CD14-positive monocyte (primary cell): ENCODE measurements at regions not wholly inside any gene's neighbourhood (a gene's known extent, or its start where the extent isn't known, plus 50 kb on each side); places are given as distances from the start of the nearest gene placed in this dataset.

ENCODE experiments used
- DNase-seq, 3 donors: peaks; one replicate each; pipeline ENCODE4 v3.0.0-alpha.2; 2011 to 2022
- H2AFZ ChIP-seq: 2 replicates; pipeline ENCODE4 v1.6.0; 2012; ENCODE audit warnings: mild to moderate bottlenecking, low read depth, low read length, inconsistent platforms; ENCODE audit not compliant: insufficient read depth, poor library complexity, severe bottlenecking
- H3K27ac ChIP-seq, 2 donors: 1 replicate in 1 of 2; 2 replicates in 1 of 2; pipeline ENCODE4 v1.5.1; 2012 to 2013; ENCODE audit warnings: low read length in 2 of 2, control low read depth in 1 of 2, inconsistent platforms in 1 of 2, low read depth in 1 of 2, mild to moderate bottlenecking in 1 of 2
- H3K27me3 ChIP-seq, 2 donors: one replicate each; pipeline versions ENCODE4 v1.6.0 to v1.6.1; 2011 to 2013; ENCODE audit warnings: low read length in 2 of 2; ENCODE audit not compliant: control insufficient read depth in 2 of 2, insufficient read depth in 2 of 2
- H3K36me3 ChIP-seq, 2 donors: replicated peaks in 1 of 2; 1 replicate in 1 of 2; 2 replicates in 1 of 2; pipeline versions ENCODE4 v1.5.1 to v1.6.1; 2012 to 2013; ENCODE audit warnings: low read length in 2 of 2, control low read depth in 1 of 2, inconsistent platforms in 1 of 2, mild to moderate bottlenecking in 1 of 2; ENCODE audit not compliant: insufficient read depth in 2 of 2, control insufficient read depth in 1 of 2
- H3K4me1 ChIP-seq, 2 donors: 1 replicate in 1 of 2; 2 replicates in 1 of 2; pipeline versions ENCODE4 v1.5.1 to v1.6.1; 2012 to 2013; ENCODE audit warnings: low read length in 2 of 2, control low read depth in 1 of 2, inconsistent platforms in 1 of 2, mild to moderate bottlenecking in 1 of 2, moderate library complexity in 1 of 2; ENCODE audit not compliant: insufficient read depth in 2 of 2, control insufficient read depth in 1 of 2
- H3K4me2 ChIP-seq: replicated peaks from 2 replicates; pipeline ENCODE3; 2012; ENCODE audit warnings: low read length, moderate library complexity, mild to moderate bottlenecking; ENCODE audit not compliant: poor library complexity, severe bottlenecking; ENCODE audit errors: extremely low read depth
- H3K4me3 ChIP-seq, 3 experiments: fragments of 200-600 bp in 1 of 3; sonication (generic) in 1 of 3; replicated peaks in 1 of 3; 1 replicate in 2 of 3; 2 replicates in 1 of 3; pipeline ENCODE4 v1.5.1; 2011 to 2013; ENCODE audit warnings: low read length in 3 of 3, mild to moderate bottlenecking in 3 of 3, control low read depth in 2 of 3, low read depth in 2 of 3, inconsistent platforms in 1 of 3, moderate library complexity in 1 of 3
- H3K79me2 ChIP-seq: 2 replicates; pipeline ENCODE4 v1.6.0; 2012; ENCODE audit warnings: mild to moderate bottlenecking, control low read depth, inconsistent platforms, low read length, moderate library complexity; ENCODE audit not compliant: insufficient read depth
- H3K9ac ChIP-seq: 2 replicates; pipeline ENCODE4 v1.6.0; 2017; ENCODE audit warnings: low read length, mild to moderate bottlenecking; ENCODE audit not compliant: insufficient read depth, poor library complexity, severe bottlenecking
- H3K9me3 ChIP-seq, 2 donors: replicated peaks in 1 of 2; 1 replicate in 1 of 2; 2 replicates in 1 of 2; pipeline versions ENCODE4 v1.5.1 to v1.6.1; 2012 to 2013; ENCODE audit warnings: low read length in 2 of 2, control low read depth in 1 of 2; ENCODE audit not compliant: control insufficient read depth in 1 of 2, insufficient read depth in 1 of 2
- H4K20me1 ChIP-seq: 2 replicates; pipeline ENCODE4 v1.6.0; 2012; ENCODE audit warnings: mild to moderate bottlenecking, low read length, control low read depth, moderate library complexity; ENCODE audit not compliant: insufficient read depth
- H3K27ac Mint-ChIP-seq, 7 donors: one replicate each; pipeline ENCODE4 v1.8.0; 2020; ENCODE audit warnings: mild to moderate bottlenecking in 7 of 7, mixed read lengths in 7 of 7, moderate library complexity in 6 of 7, inconsistent platforms in 2 of 7
- H3K27me3 Mint-ChIP-seq, 3 donors: one replicate each; pipeline ENCODE4 v1.8.0; 2021 to 2022; ENCODE audit warnings: low read depth in 3 of 3, mild to moderate bottlenecking in 3 of 3, mixed read lengths in 3 of 3, moderate library complexity in 3 of 3, inconsistent platforms in 1 of 3
- H3K36me3 Mint-ChIP-seq, 2 donors: one replicate each; pipeline ENCODE4 v1.8.0; 2020; ENCODE audit warnings: mixed read lengths in 2 of 2, inconsistent platforms in 1 of 2, mild to moderate bottlenecking in 1 of 2
- H3K4me1 Mint-ChIP-seq: one replicate; pipeline ENCODE4 v1.8.0; 2020; ENCODE audit warnings: mild to moderate bottlenecking, mixed read lengths
- H3K4me3 Mint-ChIP-seq, 2 donors: one replicate each; pipeline ENCODE4 v1.8.0; 2020; ENCODE audit warnings: mild to moderate bottlenecking in 2 of 2, mixed read lengths in 2 of 2, moderate library complexity in 1 of 2
- H3K9me3 Mint-ChIP-seq, 7 donors: one replicate each; pipeline ENCODE4 v1.8.0; 2020 to 2022; ENCODE audit warnings: mixed read lengths in 7 of 7, mild to moderate bottlenecking in 6 of 7, moderate library complexity in 6 of 7, inconsistent platforms in 2 of 7
- WGBS: methylation state at CpG from one replicate; pipeline ENCODE4 v1.1.5; 2013; ENCODE audit warnings: missing lambda C conversion rate; ENCODE audit not compliant: insufficient coverage; 5-methylcytosine and 5-hydroxymethylcytosine counted together
- intact Hi-C, 2 donors: fragments of 100-400 bp; cut with micrococcal nuclease; formaldehyde crosslinking; loops; one replicate each; pipeline versions ENCODE4 v1.15.0 to v1.15.1; 2023
- TF ChIP-seq, protein P1 (sequence below): fragments of 200-600 bp; IDR thresholded peaks from one replicate; pipeline ENCODE4 v1.8.0; 2022; ENCODE audit warnings: antibody characterized with exemption, mild to moderate bottlenecking

DNA sequence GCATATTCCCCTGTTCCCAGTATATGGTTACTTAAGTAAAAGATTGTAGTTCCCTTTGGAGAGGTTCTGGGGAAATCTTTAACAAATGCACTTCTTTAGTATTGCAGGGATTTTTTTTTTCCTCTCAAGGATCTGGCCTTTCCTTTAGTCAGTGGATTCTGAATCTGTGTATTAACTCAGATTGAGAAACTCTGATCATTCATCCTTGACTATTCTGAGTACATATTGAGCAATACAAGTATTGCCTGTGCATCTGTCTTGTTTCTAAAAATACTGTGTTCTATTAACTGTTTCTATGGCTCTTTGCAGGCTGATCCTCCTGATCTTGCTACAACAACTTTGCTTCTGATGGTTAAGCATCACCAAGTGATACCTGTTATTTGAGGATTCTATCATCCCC is 67.8 kb upstream of the FGGY start:
- intact Hi-C loops: no loop called here
- peaks cover 32% of the 10 kb centered on the region for H3K4me1 Mint-ChIP-seq
- no peaks in the 10 kb centered on the region for H3K36me3 Mint-ChIP-seq
- DNase-seq: no peak
- Histone ChIP-seq H3K27ac (no peak overlapping the region), H3K36me3 (no peaks in the 10 kb centered on the region), H3K4me3 (no peak overlapping the region), H3K79me2 (no peaks in the 10 kb centered on the region), H3K9ac (no peak overlapping the region), H3K9me3 (no peaks in the 10 kb centered on the region), H3K4me1 (peaks cover 11 to 18% of the 10 kb centered on the region in 2 donors), H2AFZ (no peak overlapping the region), H3K4me2 (no peak overlapping the region), H4K20me1 (no peaks in the 10 kb centered on the region), H3K27me3 (no peaks in the 10 kb centered on the region)
- no peaks in the 10 kb centered on the region for H3K27me3 Mint-ChIP-seq
- TF ChIP-seq, protein P1, sequence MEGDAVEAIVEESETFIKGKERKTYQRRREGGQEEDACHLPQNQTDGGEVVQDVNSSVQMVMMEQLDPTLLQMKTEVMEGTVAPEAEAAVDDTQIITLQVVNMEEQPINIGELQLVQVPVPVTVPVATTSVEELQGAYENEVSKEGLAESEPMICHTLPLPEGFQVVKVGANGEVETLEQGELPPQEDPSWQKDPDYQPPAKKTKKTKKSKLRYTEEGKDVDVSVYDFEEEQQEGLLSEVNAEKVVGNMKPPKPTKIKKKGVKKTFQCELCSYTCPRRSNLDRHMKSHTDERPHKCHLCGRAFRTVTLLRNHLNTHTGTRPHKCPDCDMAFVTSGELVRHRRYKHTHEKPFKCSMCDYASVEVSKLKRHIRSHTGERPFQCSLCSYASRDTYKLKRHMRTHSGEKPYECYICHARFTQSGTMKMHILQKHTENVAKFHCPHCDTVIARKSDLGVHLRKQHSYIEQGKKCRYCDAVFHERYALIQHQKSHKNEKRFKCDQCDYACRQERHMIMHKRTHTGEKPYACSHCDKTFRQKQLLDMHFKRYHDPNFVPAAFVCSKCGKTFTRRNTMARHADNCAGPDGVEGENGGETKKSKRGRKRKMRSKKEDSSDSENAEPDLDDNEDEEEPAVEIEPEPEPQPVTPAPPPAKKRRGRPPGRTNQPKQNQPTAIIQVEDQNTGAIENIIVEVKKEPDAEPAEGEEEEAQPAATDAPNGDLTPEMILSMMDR: no peak
- H3K9me3 Mint-ChIP-seq: peaks cover 0 to 2% (median 0%) of the 10 kb centered on the region in 7 donors
- no peak overlapping the region for H3K27ac Mint-ChIP-seq
- H3K4me3 Mint-ChIP-seq: no peak overlapping the region

DNA sequence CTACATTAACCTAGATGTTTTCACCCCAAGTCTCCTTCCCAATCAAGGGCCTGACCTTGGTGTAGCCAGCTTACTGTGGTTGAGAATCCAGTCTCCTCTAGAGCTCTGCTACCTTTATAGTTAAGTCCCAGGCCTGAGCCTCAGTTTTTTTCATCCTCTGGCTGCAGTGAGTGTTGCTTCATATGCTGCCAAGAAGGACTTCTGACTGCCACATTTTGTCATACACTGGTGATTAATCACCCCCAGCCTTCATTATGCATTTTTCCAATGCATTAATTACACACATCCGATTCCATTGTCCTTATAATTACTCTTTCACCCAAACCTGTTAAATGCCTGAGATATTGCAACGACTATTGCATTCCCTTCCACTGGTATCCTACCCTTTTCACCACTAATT is 66.3 kb upstream of the FGGY start:
- Histone ChIP-seq H3K9me3 (no peaks in the 10 kb centered on the region), H3K4me1 (peaks cover 11 to 18% of the 10 kb centered on the region in 2 donors), H3K4me2 (no peak overlapping the region), H4K20me1 (no peaks in the 10 kb centered on the region), H3K9ac (no peak overlapping the region), H3K27ac (no peak overlapping the region), H3K4me3 (no peak overlapping the region), H3K27me3 (no peaks in the 10 kb centered on the region), H2AFZ (no peak overlapping the region), H3K79me2 (no peaks in the 10 kb centered on the region), H3K36me3 (no peaks in the 10 kb centered on the region)
- no peaks in the 10 kb centered on the region for H3K27me3 Mint-ChIP-seq
- H3K27ac Mint-ChIP-seq: no peak overlapping the region
- H3K4me1 Mint-ChIP-seq: peaks cover 31% of the 10 kb centered on the region
- intact Hi-C loops: no loop called here
- TF ChIP-seq, protein P1: no peak
- peaks cover 0 to 2% (median 0%) of the 10 kb centered on the region in 7 donors for H3K9me3 Mint-ChIP-seq
- H3K36me3 Mint-ChIP-seq: no peaks in the 10 kb centered on the region
- DNase-seq: no peak
- no peak overlapping the region for H3K4me3 Mint-ChIP-seq
- WGBS: 94% methylated on average over 2 of the region's 2 CpGs
